ENCODE measurements at regions not wholly inside any gene's neighbourhood (a gene's known extent, or its start where the extent isn't known, plus 50 kb on each side); places are given as distances from the start of the nearest gene placed in this dataset.

- TF ChIP-seq POLR2A (IDR thresholded peaks at IDR 0.05; ENCODE audit: insufficient read depth in 1 of 2, low read depth in 2 of 2, low read length in 2 of 2) (no peak), KLF11 (CRISPR knock-in tag; IDR thresholded peaks at IDR 0.05) (no peak), HES4 (CRISPR knock-in tag; IDR thresholded peaks at IDR 0.05; ENCODE audit: borderline replicate concordance) (no peak), ARHGAP35 (CRISPR knock-in tag; IDR thresholded peaks at IDR 0.05; ENCODE audit: borderline replicate concordance) (no peak), CTCF (CRISPR knock-in tag; IDR thresholded peaks at IDR 0.05) (no peak), ZFX (CRISPR knock-in tag; IDR thresholded peaks at IDR 0.05; ENCODE audit: low read depth) (no peak), TRIM22 (IDR thresholded peaks at IDR 0.05) (no peak), ZNF770 (CRISPR knock-in tag; IDR thresholded peaks at IDR 0.05) (no peak), HDAC1 (CRISPR knock-in tag; IDR thresholded peaks at IDR 0.05) (no peak), ATF5 (CRISPR knock-in tag; IDR thresholded peaks at IDR 0.05; ENCODE audit: low read depth) (no peak), SOX5 (CRISPR knock-in tag; IDR thresholded peaks at IDR 0.05; ENCODE audit: borderline replicate concordance) (no peak), RAD21 (CRISPR knock-in tag; IDR thresholded peaks at IDR 0.05) (no peak), ATF6 (CRISPR knock-in tag; conservative IDR thresholded peaks at IDR 0.05) (no peak), NFE2L2 (IDR thresholded peaks at IDR 0.05; ENCODE audit: low read length) (no peak)
Measured at GRCh38 chr11:101299210-101299609, 169.6 kb upstream of the PGR start.

Data from HepG2 (cell line).